Subcutaneous abdominal adipose tissue (tissue), 5 donors: ENCODE measurements at regions not wholly inside any gene's neighbourhood (a gene's known extent, or its start where the extent isn't known, plus 50 kb on each side); places are given as distances from the start of the nearest gene placed in this dataset.
"Not testable (repeated sequence)": the region's sequence is repeated elsewhere in the genome, so short reads cannot be mapped to it uniquely, and the experiment has no call there.

Experiments
- H3K27ac ChIP-seq: one replicate; pipeline ENCODE4 v1.7.0; 2013; ENCODE audit warnings: low read depth, mild to moderate bottlenecking, inconsistent platforms, low read length, moderate library complexity
- H3K27me3 ChIP-seq, 5 donors: one replicate each; pipeline ENCODE4 v1.7.0; 2013; ENCODE audit warnings: low read length in 5 of 5, inconsistent platforms in 1 of 5; ENCODE audit not compliant: control insufficient read depth in 5 of 5, insufficient read depth in 4 of 5
- H3K36me3 ChIP-seq, 5 donors: one replicate each; pipeline ENCODE4 v1.7.0; 2013; ENCODE audit warnings: low read length in 5 of 5; ENCODE audit not compliant: control insufficient read depth in 5 of 5, insufficient read depth in 5 of 5
- H3K4me1 ChIP-seq, 5 donors: one replicate each; pipeline ENCODE4 v1.7.0; 2013; ENCODE audit warnings: low read length in 5 of 5, mild to moderate bottlenecking in 3 of 5, moderate library complexity in 1 of 5; ENCODE audit not compliant: control insufficient read depth in 5 of 5, insufficient read depth in 5 of 5
- H3K4me3 ChIP-seq, 5 donors: one replicate each; pipeline ENCODE4 v1.7.0; 2013; ENCODE audit warnings: low read length in 5 of 5, low read depth in 1 of 5
- H3K9ac ChIP-seq, 5 donors: one replicate each; pipeline ENCODE4 v1.7.0; 2013; ENCODE audit warnings: low read length in 5 of 5, mild to moderate bottlenecking in 4 of 5, moderate library complexity in 3 of 5
- H3K9me3 ChIP-seq, 5 donors: one replicate each; pipeline ENCODE4 v1.7.0; 2013; ENCODE audit warnings: low read length in 5 of 5; ENCODE audit not compliant: control insufficient read depth in 5 of 5
- donor health status: healthy.
- donor health status: healthy.
- donor health status: healthy.
- donor health status: healthy.
- donor health status: healthy.

DNA sequence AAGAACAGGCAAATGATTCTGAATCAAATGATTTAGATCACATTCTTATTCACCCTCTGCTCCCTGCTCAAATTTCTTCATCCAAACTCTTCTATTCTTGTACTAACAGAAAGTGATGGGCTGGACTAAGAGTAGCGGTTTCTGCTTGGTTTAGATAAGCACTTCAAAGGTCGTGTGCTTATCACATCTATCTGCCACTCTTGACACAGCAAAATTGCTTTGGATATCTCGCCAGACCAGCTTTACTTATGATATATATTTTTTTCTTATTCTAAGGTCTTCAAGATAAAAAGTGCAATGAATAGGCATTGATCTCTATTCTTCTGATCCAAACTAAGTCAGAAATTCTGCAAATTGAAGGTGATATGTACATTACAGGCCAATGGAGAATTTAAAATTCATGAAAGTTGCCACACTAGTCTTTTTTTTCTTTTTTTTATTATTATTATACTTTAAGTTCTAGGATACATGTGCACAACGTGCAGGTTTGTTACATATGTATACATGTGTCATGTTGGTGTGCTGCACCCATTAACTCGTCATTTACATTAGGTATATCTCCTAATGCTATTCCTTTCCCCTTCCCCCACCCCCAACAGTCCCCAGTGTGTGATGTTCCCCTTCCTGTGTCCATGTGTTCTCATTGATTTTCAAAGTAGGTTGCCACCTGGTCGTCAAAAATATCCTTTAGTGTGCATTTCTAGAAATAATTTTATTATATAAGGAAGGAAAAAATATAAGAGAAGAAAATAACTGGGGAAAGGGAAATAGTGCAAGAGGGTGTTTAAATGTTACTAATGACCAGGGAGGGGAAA lies 1941.0 kb upstream of the RAG2 start:
- H3K4me3 ChIP-seq, result no peak overlapping the region
- no peaks in the 10 kb centered on the region for H3K36me3 ChIP-seq
- H3K27me3 ChIP-seq, result no peaks in the 10 kb centered on the region
- H3K9me3 ChIP-seq, result peaks cover 0 to 10% (median 3%) of the 10 kb centered on the region in 5 donors
- no peaks in the 10 kb centered on the region for H3K4me1 ChIP-seq
- H3K9ac ChIP-seq, result no peak overlapping the region
- H3K27ac ChIP-seq, result no peak overlapping the region

DNA sequence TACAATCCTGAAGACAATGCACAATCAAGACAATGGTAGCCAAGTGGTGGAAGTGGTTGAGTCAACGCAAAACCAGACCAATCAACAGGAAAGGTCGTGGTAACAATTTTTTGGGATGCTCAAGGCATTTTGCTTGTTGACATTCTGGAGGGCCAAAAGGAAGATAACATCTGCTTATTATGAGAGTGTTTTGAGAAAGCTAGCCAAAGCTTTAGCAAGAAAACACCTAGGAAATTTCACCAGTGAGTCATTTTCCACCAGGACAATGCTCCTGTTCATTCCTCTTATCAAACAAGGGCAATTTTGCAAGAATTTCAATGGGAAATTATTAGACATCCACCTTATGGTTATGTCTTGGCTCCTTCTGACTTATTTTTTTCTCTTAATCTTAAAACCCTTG lies 1932.2 kb upstream of the RAG2 start:
- Histone ChIP-seq H3K27me3 (no peaks in the 10 kb centered on the region), H3K9ac (no peak overlapping the region), H3K36me3 (no peaks in the 10 kb centered on the region), H3K4me1 (no peaks in the 10 kb centered on the region), H3K9me3 (peaks cover 0 to 9% (median 4%) of the 10 kb centered on the region in 5 donors), H3K27ac (no peak overlapping the region), H3K4me3 (no peak overlapping the region)

DNA sequence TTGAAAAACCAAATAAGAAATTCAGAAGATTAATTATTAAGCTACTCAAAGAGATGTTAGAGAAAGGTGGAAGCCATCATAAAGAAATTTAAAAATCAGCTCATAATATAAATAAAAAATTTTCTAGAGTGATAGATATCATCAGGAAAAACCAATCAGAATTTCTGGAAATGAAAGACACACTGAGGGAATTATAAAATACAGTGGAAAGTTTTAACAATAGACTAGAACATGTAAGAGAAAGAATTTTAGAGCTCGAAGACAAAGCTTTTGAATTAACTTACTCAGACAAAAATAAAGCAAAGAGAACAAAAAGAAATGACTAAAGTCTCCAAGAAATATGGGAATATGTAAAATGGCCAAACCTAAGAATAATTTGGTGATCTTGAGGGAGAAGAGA lies 1926.9 kb upstream of the RAG2 start:
- H3K4me1 ChIP-seq, result no peaks in the 10 kb centered on the region

DNA sequence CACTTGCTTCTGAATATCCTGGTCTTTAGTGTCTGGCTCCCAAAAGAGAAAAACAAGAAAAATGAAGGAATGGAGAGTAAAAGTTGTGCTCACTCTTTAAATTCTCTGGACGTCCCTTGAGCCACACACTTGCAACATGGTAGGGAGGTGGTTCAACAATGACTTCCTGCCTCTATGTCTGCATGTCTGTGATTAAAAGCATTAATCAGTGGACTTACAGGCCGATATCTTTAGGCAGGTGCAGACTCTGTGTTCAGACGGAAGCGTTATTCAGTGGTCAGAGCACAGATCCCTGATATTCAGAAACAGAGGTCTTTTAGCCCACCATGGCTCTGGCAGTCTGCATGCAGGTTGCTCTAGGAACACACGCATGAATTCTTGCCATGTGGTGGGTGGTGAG lies 1920.0 kb upstream of the RAG2 start:
- H3K27ac ChIP-seq, result no peak overlapping the region
- no peaks in the 10 kb centered on the region for H3K36me3 ChIP-seq
- no peak overlapping the region for H3K4me3 ChIP-seq

More for the DNA sequence above, 1926.9 kb upstream of the RAG2 start:
- no peaks in the 10 kb centered on the region for H3K27me3 ChIP-seq
- no peak overlapping the region for H3K4me3 ChIP-seq
- H3K9me3 ChIP-seq, result peaks cover 0 to 19% (median 15%) of the 10 kb centered on the region in 5 donors
- H3K27ac ChIP-seq, result no peak overlapping the region
- H3K36me3 ChIP-seq, result no peaks in the 10 kb centered on the region
- H3K9ac ChIP-seq, result no peak overlapping the region

DNA sequence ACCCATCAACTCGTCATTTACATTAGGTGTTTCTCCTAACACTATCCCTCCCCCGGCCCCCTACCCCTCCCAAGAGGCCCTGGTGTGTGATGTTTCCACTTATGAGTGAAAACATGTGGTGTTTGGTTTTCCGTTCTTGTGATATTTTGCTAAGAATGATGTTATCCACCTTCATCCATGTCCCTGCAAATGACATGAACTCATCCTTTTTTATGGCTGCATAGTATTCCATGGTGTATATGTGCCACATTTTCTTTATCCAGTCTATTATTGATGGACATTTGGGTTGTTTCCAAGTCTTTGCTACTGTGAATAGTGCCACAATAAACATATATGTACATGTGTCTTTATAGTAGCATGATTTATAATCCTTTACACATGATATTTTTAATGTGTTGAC lies 1914.8 kb upstream of the RAG2 start:
- H3K4me1 ChIP-seq, H3K4me3 ChIP-seq, H3K27ac ChIP-seq, H3K9ac ChIP-seq, H3K9me3 ChIP-seq, H3K27me3 ChIP-seq, H3K36me3 ChIP-seq: not testable (repeated sequence)

More for the DNA sequence above, 1920.0 kb upstream of the RAG2 start:
- Histone ChIP-seq H3K9ac (no peak overlapping the region), H3K27me3 (no peaks in the 10 kb centered on the region), H3K4me1 (no peaks in the 10 kb centered on the region), H3K9me3 (peaks cover 0 to 5% (median 0%) of the 10 kb centered on the region in 5 donors)

DNA sequence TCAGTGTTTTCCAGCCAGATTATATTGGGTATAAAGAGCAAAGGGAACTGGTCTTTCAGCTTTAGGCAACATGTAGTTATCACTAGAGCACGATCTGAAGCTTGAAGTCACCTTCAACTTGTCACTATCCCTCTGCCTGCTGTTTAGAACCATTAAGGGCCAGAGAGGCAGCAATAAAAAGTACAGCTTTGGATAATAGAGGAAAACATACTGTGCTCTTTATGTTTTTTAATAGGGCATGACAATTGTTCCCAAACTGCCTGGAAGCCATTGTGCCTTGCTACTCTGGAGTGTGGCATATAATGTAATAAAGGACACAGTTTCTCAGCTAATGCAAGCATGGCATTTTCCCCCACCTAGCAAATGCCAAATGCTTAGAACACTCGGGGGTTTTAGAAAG lies 1912.0 kb upstream of the RAG2 start:
- Histone ChIP-seq H3K27me3 (no peaks in the 10 kb centered on the region), H3K4me1 (no peaks in the 10 kb centered on the region), H3K9ac (no peak overlapping the region), H3K4me3 (no peak overlapping the region), H3K27ac (no peak overlapping the region), H3K9me3 (no peaks in the 10 kb centered on the region), H3K36me3 (no peaks in the 10 kb centered on the region)

DNA sequence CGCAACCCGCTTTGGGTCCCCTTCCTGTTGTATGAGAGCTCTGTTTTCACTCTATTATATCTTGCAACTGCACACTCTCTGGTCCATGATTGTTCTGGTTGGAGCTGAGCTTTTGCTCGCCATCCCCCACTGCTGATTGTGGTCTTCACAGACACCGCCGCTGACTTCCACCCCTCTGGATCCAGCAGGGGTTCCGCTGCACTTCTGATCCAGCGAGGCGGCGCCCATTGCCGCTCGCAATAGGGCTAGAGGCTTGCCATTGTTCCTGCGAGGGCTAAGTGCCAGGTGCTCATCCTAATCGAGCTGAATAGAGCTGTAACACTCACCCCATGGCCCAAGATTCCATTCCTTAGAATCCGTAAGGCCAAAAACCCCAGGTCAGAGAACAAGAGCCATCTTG lies 1905.8 kb upstream of the RAG2 start:
- Histone ChIP-seq H3K27ac (no peak overlapping the region), H3K9me3 (peaks cover 0 to 5% (median 0%) of the 10 kb centered on the region in 5 donors), H3K36me3 (no peaks in the 10 kb centered on the region), H3K9ac (no peak overlapping the region), H3K4me1 (no peaks in the 10 kb centered on the region), H3K27me3 (no peaks in the 10 kb centered on the region), H3K4me3 (no peak overlapping the region)

DNA sequence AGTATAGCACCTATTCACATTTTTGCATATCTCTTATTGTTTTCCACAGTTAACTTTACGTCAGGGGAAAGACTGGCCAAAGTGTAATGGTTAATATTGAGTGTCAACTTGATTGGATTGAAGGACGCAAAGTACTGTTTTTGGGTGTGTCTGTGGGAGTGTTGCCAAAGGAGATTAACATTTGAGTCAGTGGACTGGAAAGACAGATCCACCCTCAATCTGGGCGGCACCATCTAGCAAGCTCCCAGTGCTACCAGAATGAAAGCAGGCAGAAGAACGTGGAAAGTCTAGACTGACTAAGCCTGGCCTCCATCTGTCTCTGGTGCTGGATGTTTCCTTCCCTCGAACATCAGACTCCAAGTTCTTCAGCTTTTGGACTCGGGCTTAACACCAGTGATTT lies 1900.7 kb upstream of the RAG2 start:
- Histone ChIP-seq H3K27ac (no peak overlapping the region), H3K9ac (no peak overlapping the region), H3K4me3 (no peak overlapping the region), H3K36me3 (no peaks in the 10 kb centered on the region), H3K4me1 (no peaks in the 10 kb centered on the region), H3K9me3 (peaks cover 0 to 5% (median 0%) of the 10 kb centered on the region in 5 donors), H3K27me3 (no peaks in the 10 kb centered on the region)

DNA sequence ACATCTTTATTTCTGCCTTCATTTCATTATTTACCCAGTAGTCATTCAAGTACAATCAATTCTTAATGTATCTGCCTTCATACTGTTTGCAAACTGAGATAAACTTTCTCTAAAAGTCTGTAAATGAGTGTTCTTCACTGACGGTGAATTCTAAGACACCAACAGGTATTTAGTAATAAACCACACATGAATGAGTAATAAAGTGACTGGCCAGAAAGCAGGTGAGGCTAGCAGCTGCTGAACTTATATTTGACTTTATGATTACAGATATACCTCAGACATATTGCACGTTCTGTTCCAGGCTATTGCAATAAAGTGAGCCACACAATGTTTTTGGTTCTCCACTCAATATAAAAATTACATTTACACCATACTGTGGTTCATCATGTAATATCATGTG lies 1894.0 kb upstream of the RAG2 start:
- Histone ChIP-seq H3K27ac (no peak overlapping the region), H3K4me3 (no peak overlapping the region), H3K9ac (no peak overlapping the region), H3K9me3 (no peaks in the 10 kb centered on the region), H3K36me3 (no peaks in the 10 kb centered on the region), H3K4me1 (no peaks in the 10 kb centered on the region), H3K27me3 (no peaks in the 10 kb centered on the region)

DNA sequence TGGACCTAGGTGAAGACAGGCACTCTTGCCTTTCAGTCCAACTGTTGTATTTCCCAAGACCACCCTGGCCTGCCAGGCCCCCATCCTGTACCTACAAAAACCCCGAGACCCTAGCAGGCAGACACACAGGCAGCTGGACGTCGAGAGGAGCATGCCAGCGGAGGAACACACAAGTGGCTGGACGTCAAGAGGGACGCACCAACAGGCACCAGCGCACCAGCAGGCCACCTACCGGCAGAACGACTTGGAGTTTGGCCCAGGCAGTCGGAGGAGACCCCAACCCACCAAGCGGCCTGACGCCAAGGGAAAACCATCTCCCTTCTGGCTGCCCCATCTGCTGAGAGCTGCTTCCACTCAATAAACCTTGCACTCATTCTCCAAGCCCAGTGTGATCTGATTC lies 1883.4 kb upstream of the RAG2 start:
- Histone ChIP-seq H3K4me1 (no peaks in the 10 kb centered on the region), H3K36me3 (no peaks in the 10 kb centered on the region), H3K4me3 (no peak overlapping the region), H3K9me3 (no peaks in the 10 kb centered on the region), H3K27me3 (no peaks in the 10 kb centered on the region), H3K27ac (no peak overlapping the region), H3K9ac (no peak overlapping the region)
